RWPE2 (cell line): ENCODE measurements at regions not wholly inside any gene's neighbourhood (a gene's known extent, or its start where the extent isn't known, plus 50 kb on each side); places are given as distances from the start of the nearest gene placed in this dataset.
A peak's percentile ranks its signal among the peaks of the same experiment; 100 is the strongest.

Experiments used
- ATAC-seq: fragments of 200-7000 bp; cut with Tn5 transposase; 3 replicates; pipeline ENCODE4 v1.9.1; 2021; ENCODE audit warnings: low read depth
- DNase-seq: peaks from one replicate; pipeline ENCODE4 v3.0.0-alpha.2; 2020; ENCODE audit warnings: low spot score
- H3K27ac ChIP-seq: fragments of 450-650 bp; 2 replicates; pipeline ENCODE4 v1.5.1; 2017; ENCODE audit warnings: mild to moderate bottlenecking; ENCODE audit not compliant: poor library complexity, severe bottlenecking
- H3K27me3 ChIP-seq: fragments of 250-450 bp; sonication (Bioruptor Pico); 2 replicates; pipeline ENCODE4 v1.5.1; 2021; ENCODE audit warnings: mild to moderate bottlenecking, moderate library complexity; ENCODE audit not compliant: insufficient read depth, poor library complexity, severe bottlenecking
- H3K36me3 ChIP-seq: fragments of 250-450 bp; sonication (Bioruptor Pico); 2 replicates; pipeline ENCODE4 v1.5.1; 2020; ENCODE audit warnings: low read depth, mild to moderate bottlenecking, moderate library complexity
- H3K4me1 ChIP-seq: fragments of 250-450 bp; sonication (Bioruptor Pico); 2 replicates; pipeline ENCODE4 v1.5.1; 2021; ENCODE audit warnings: mild to moderate bottlenecking, moderate library complexity; ENCODE audit not compliant: insufficient read depth, poor library complexity, severe bottlenecking
- H3K4me3 ChIP-seq: fragments of 250-450 bp; sonication (Bioruptor Pico); 2 replicates; pipeline ENCODE4 v1.5.1; 2021; ENCODE audit warnings: mild to moderate bottlenecking, moderate library complexity; ENCODE audit not compliant: severe bottlenecking
- H3K9me3 ChIP-seq: fragments of 250-450 bp; sonication (Bioruptor Pico); 2 replicates; pipeline ENCODE4 v1.5.1; 2021; ENCODE audit warnings: mild to moderate bottlenecking, moderate library complexity; ENCODE audit not compliant: severe bottlenecking
- TF ChIP-seq, protein P1 (sequence below): fragments of 450-650 bp; IDR thresholded peaks from one replicate; pipeline ENCODE4 v1.5.1; 2017; ENCODE audit warnings: mild to moderate bottlenecking, moderate library complexity; ENCODE audit not compliant: poor library complexity, severe bottlenecking

- no peak for ATAC-seq
- no peak for DNase-seq
- H3K36me3 ChIP-seq, result no peaks in the 10 kb centered on the region
Observed at GRCh38 chr2:105597806-105598803, 146.6 kb upstream of the NCK2 start.

DNA sequence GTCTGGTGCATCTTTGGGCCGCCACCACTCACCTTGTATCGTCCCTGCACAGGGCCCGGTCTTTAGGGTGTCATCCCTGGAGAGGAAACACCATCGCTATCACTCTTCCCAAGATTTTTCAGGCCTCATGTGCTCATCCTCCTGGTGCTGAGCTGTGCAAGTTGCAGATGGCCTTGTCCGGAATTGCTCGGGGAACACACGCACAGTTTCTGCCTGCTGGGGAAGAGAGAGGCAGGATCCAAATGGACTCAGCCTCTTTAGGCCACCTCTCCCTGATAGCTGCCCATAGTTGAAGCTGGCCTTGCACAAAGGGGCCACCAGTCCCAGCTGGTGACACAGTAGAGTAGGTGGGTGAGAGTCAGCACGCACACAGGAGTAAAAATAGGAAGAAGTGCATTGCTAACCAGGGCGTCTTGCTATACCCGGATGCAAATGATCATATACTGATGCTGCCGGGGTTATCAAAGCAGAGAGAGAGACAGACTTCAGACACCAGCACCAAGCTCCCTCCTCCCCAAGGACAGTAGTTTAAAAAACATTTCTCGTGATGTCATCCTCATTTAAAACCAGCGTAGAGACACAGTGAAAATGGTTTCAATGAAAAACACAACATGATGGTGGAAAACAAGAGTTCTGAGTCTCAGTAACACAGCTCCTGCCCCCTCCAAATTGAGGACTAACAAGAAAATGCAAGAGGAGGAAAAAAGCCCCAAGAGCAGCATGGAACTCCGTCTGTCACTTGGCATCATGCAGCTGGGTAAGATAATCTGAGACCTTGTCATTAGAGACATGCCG lies 147.5 kb upstream of the NCK2 start:
- TF ChIP-seq, protein P1, sequence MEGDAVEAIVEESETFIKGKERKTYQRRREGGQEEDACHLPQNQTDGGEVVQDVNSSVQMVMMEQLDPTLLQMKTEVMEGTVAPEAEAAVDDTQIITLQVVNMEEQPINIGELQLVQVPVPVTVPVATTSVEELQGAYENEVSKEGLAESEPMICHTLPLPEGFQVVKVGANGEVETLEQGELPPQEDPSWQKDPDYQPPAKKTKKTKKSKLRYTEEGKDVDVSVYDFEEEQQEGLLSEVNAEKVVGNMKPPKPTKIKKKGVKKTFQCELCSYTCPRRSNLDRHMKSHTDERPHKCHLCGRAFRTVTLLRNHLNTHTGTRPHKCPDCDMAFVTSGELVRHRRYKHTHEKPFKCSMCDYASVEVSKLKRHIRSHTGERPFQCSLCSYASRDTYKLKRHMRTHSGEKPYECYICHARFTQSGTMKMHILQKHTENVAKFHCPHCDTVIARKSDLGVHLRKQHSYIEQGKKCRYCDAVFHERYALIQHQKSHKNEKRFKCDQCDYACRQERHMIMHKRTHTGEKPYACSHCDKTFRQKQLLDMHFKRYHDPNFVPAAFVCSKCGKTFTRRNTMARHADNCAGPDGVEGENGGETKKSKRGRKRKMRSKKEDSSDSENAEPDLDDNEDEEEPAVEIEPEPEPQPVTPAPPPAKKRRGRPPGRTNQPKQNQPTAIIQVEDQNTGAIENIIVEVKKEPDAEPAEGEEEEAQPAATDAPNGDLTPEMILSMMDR, result no peak

More at GRCh38 chr2:105597806-105598803, 146.6 kb upstream of the NCK2 start:
- no peak overlapping the region for H3K27ac ChIP-seq
- no peaks in the 10 kb centered on the region for H3K27me3 ChIP-seq
- peaks cover 3% of the 10 kb centered on the region for H3K4me1 ChIP-seq
- H3K9me3 ChIP-seq, result no peaks in the 10 kb centered on the region
- TF ChIP-seq, protein P1, result no peak
- H3K4me3 ChIP-seq, result no peak overlapping the region

DNA sequence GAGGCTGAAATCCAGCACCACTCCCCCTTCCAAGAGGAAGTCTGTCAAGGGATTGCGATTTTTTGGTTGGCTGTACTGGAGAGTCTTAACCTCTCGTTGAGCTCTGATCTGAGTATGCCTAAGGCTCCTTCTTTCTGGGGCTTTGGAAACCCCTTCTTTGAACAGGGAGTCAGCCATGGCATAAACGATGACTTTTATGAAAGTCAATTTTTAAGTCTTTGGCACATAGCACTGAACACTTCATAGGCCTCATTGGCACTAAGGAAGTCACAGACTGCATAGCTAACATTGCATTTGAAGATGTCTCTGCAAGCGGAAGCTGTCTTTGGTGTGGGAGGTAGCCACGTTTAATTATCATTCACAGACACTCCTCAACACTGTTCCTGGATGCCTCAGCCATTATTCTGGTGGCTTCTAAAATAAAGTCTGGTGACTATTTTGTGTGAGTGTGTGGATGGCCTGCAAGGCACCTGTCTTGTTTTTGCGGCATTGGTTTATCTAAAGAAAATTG lies 148.2 kb upstream of the NCK2 start:
- DNase-seq (no peak), ATAC-seq (no peak)
- H3K27ac ChIP-seq, result no peak overlapping the region
- H3K36me3 ChIP-seq, result no peaks in the 10 kb centered on the region
- no peaks in the 10 kb centered on the region for H3K9me3 ChIP-seq
- H3K27me3 ChIP-seq, result no peaks in the 10 kb centered on the region
- TF ChIP-seq, protein P1, result no peak
- peaks cover 8% of the 10 kb centered on the region for H3K4me1 ChIP-seq
- H3K4me3 ChIP-seq, result no peak overlapping the region

More for the DNA sequence above, 147.5 kb upstream of the NCK2 start:
- Histone ChIP-seq H3K27me3 (no peaks in the 10 kb centered on the region), H3K4me1 (peaks cover 8% of the 10 kb centered on the region), H3K4me3 (no peak overlapping the region), H3K9me3 (no peaks in the 10 kb centered on the region), H3K36me3 (no peaks in the 10 kb centered on the region), H3K27ac (no peak overlapping the region)
- ATAC-seq, result no peak
- DNase-seq, result no peak

GRCh38 chr2:105595536-105595935 lies 149.2 kb upstream of the NCK2 start:
- Histone ChIP-seq H3K4me1 (peaks cover 8% of the 10 kb centered on the region), H3K36me3 (no peaks in the 10 kb centered on the region), H3K27ac (no peak overlapping the region), H3K27me3 (no peaks in the 10 kb centered on the region), H3K9me3 (no peaks in the 10 kb centered on the region), H3K4me3 (no peak overlapping the region)
- TF ChIP-seq, protein P1, result peak; percentile 13
- ATAC-seq, result peak; percentile 97
- no peak for DNase-seq
